GM21825 (cell line): ENCODE measurements at regions not wholly inside any gene's neighbourhood (a gene's known extent, or its start where the extent isn't known, plus 50 kb on each side); places are given as distances from the start of the nearest gene placed in this dataset.

ENCODE experiments used
- ATAC-seq: cut with Tn5 transposase; IDR thresholded peaks from one replicate; pipeline ENCODE4 v1.9.1; 2021; ENCODE audit warnings: mild to moderate bottlenecking, moderate library complexity; ENCODE audit not compliant: unreplicated experiment

DNA sequence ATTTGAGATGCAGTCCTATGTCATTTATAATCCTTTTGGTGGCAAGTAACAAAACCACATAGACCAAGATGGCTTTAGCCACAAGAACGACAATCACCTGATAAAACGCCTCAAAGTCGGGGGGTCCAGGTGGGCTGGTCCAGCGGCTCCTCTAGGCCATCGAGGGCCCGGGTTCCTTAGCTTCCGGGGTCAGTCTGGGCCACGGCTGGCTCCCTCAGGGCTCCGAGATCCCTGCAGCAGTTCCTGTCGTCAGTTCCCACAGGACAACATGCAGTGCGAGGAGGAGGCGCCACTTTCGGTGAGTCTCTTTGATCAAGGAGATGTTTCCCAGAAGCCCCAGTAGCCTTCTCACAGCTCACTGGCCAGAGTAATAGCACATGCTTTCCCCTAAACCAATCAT, 574.6 kb downstream of the AACS start:
- no peak for ATAC-seq

DNA sequence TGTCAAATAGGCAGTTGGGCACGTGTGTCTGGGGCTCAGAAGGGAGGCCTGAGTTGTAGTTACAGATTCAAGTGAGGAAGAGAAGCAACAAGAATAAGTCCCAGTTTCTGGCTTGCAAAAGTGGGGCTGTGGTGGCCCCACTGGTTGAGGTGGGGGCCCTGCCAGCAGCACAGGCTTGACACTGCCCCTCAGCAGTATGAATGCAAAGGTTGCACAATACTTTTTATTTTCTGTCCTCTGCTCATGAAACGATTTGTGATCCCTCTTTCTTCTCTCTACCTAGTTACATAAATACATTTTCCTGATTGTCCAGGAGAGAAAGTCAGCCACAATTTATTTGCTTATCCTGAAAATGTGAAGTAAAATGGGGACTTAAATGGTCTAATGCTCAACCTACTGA, 577.8 kb downstream of the AACS start:
- no peak for ATAC-seq

DNA sequence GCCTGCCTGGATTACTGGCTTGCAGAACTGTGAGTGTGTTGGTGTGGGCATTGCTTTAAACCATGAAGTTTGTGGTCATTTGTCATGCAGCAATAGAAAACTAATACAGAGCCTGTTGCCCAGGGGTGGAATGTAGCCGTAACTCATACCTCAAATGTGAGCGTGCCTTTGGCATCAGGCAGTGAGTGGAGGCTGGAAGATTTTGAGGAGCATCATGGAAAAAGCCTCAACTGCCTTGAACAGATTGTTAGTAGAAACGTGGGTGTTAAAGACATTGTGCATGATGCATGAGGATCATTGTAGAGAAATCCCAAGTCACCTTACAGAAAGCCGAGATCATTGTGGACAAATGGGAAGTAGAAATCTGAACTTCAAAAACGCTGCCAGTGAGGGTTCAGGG, 580.5 kb downstream of the AACS start:
- no peak for ATAC-seq

DNA sequence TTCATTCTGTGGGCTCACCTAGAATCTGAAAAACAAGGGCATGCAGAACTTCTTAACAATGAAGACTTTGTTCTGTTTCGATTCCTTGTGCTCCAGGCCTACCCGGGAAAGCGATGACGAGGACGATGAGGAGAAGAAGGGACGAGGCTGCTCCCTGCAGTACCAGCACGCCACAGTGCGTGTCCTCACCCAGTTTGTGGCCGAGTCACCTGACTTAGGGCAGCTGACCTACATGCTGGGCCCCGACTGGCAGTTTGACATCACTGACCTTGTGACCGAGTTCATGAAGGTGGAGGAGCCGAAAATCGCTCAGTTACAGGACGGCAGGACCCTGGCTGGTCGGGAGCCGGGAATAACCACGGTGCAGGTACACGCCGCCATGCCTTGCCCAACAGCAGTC, 585.4 kb downstream of the AACS start:
- ATAC-seq = no peak

DNA sequence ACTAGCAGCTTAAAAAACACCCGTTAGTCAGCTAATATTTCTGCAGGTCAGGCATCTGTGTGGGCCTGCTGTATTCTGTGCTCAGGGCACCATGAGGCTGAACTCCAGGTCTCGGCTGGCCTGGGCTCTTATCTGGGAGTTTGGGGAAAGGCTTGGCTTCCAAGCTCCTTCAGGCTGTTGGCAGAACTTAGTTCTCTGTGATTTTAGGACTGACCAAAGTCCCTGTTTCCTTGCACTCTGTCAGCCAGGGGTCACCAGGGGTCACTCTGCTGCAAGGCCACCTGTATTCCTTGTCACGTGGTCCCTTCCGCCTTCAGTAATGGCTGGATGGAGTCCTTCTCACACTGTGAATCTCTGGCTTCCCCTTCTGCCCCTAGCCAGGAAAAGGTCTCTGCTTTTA, 586.4 kb downstream of the AACS start:
- ATAC-seq = no peak

DNA sequence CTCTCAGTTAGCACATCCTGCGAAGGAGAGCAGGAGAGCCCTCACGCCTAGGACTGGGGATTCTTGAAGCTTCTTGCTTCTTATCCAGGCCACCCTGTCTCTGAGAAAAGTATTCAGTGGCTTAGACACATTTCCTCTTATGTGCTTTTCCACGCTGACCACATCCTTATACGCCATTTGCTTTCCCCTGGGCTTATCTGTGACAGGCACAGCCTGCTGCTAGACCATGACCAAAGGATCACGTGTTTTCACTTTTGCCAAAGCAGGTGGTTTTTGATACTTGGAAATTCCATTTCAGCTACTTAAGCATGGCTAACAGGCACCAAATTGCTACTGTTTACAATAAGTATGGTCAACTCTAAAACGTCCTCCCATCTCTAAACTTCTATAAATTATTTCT, 587.4 kb downstream of the AACS start:
- no peak for ATAC-seq

DNA sequence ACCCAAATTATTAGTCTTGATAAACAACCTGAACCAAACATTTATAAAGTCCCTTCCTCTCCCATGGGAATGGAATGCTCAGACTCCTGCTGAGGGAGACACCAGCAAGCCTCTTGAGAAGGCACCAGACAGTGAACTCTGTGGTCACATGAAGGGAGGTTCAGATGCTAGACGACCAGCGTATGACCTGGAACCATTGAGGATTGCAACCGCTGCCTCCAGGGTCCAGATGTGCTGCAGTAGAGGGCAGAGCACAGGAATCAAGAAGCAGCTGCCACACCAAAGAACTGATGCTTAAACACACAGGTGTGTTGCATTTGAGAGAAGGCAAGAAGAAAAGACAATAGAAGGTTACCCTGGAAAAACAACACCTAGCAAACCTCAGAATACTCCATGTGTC, 592.4 kb downstream of the AACS start:
- ATAC-seq = no peak

DNA sequence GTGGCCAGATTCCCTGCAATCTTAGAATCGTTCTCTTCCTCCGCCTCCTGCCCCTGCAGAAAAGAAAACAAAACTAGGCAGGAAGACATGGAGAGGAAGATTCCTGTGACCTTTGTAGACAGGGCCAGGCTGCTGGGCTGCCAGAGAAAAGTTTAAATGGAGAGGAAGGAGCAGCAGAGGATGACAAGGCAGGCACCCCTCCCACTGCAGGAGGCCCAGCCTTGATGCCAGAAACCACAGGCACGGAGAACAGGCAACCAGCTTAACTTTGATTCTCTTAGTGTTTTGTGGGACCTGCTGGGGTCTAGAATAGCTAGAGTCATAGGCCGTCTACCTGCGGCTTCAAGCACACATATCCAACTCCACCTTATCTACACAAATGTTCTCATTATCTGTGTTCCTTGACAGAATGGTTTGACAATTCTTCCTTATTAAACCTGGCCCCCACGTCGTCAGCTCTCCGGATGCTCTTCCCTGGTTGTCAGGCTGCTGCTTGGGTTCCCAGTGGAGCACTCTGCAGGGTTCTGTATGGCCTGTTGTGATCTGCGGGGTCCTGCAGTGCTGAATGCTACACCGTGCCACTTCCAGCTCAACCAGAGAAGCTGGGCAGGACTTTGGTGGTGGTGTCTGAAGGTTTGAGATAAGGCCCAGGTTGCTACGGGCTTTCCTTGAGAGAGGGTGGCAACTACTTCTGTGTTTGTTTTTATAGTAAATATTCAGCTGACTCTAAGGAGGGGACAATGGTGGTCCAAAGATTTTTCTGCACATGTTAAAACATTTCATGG, 609.5 kb downstream of the AACS start:
- ATAC-seq = no peak

DNA sequence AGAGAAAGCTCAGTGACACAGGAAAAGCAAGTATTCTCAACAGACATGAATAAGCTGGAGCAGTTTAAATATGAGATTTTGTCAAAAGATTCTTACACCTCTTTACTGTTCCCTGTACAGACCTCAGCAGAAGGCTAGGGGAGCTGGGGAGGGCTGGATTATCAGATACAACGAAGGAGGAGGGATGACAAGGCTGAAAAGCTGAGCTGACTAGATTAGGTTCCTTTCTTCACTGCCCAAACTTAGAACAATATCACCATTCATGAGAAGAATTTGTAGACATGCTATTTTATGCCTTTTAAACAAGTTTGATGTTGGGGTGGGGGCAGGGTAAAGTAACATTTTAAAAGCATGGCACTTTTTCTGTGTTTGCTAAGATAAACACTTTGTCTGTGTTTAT, 611.1 kb downstream of the AACS start:
- ATAC-seq = no peak

DNA sequence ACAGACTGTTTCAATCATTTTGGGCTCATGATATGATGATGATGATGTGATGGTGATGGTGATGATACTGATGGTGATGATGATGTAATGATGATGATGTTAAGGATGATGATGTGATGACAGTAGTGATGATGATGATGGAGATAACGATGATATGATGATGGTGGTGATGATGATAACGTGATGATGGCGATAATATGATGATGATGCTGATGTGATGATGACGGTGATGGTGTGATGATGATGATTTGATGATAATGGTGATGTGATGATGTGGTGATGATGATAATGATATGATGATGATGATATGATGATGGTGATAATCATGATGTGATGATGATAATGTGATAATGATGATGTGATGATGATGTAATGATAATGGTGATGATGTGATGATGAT, 612.6 kb downstream of the AACS start:
- no peak for ATAC-seq

DNA sequence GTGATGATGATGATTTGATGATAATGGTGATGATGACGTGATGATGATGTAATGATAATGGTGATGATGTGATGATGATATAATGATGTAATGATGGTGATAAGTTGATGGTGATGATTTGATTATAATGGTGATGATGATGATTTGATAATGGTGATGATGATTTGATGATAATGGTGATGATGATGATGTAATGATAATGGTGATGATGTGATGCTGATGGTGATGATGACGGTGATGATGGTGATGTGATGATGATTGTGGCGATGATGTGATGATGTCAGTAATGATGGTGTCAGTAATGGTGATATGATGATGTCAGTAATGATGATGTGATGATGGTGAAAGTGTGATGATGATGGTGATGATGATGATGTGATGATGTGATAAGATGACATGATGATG, 613.4 kb downstream of the AACS start:
- ATAC-seq = no peak

DNA sequence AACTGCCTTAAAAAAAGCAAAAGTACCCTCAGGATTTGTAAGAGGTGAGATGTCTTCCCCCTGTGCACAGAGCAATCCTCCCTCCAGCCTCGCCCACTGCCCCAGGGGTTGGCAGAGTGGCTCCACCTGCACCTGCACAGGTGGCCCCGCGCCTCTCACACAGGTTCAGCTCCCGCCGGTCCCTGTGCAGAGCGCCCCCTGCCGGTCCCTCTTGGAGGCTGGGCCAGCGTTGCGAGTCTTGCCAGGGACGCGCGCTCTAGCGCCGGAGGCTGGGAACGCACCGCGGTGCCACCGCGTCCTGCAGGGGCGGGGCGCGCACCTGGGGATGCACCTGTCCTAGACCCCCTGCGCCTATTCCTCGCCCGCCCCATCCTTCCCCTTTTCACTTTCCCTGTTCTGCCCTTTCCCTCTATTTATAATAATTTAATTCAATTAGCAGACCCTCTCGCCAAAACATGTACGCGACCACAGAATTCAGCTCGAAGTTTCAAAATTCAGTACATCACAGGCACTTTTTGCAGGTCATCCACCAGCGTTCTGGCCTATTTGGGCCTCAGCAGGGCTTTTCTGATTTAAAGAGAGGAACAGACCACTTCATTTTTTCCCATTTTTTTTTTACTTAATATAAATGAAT, 618.6 kb downstream of the AACS start:
- ATAC-seq = no peak

DNA sequence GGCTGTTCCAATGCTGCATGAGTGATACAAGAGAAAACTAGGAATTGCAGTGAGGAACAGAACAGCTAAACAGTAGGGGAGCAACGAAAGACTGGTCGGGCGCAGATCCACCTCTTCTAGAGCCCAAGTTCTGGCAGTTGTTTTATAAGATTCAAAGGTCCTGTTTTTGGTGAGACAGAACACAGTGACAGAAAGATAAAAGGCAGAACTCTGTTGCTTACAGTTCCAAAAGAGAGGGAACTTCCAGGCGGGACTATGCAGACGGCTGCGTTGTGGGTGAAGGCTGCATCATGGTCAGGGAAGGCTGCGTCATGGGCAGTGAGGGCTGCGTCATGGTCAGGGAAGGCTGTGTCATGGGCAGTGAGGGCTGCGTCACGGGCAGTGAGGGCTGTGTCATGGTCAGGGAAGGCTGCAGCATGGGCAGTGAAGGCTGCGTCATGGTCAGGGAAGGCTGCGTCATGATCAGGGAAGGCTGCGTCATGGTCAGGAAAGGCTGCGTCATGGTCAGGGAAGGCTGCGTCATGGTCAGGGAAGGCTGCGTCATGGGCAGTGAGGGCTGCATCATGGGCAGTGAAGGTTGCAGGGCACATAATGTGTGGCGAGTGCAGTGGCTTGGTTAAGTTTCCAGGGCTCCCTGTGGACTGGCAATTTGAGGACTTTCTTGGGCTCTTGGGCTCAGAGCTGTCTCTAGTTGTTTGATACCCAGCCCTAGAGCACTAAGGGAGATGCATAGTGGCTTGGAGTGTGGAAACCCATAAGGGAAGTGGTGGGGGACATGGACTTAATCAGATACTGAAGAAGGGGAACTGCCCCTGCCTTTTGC, 619.9 kb downstream of the AACS start:
- ATAC-seq = no peak

DNA sequence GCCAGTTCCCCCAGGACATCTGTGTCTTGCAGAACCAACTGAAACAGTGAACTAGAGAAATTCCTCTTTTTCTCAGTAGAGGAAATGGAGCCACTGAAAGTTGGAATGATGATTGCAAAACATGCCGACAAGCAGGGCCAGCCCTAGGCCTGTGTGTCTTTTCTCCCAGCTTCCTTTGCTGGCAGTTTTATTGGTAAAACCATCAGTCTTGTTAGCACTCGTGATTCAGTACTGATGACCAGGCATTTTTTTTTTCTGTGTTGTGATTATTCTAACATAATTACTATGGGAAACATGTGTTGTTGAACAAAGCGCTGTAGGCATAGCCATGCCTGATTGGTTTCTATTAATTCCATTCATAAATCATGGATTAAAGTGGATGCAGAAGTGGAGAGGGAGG, 620.7 kb downstream of the AACS start:
- ATAC-seq = no peak

DNA sequence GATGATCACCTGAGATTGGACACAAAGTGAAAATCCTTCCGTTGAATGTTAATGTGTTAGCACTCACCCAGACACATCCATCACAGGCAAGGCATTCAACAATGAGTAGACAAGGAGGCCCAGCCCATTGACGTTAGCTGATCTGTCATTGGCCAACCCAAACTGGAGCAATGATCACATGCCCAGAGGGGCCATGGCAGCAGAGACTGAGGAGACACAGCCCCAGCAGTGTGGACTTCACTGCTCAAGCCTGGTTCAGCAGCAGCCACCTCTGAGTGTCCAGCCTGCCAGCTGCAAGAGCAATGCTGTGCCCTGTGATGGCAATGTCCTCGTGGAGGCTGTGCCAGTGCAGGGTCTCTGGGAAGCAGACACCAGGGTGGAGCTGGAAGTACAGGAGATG, 622.2 kb downstream of the AACS start:
- ATAC-seq = no peak

DNA sequence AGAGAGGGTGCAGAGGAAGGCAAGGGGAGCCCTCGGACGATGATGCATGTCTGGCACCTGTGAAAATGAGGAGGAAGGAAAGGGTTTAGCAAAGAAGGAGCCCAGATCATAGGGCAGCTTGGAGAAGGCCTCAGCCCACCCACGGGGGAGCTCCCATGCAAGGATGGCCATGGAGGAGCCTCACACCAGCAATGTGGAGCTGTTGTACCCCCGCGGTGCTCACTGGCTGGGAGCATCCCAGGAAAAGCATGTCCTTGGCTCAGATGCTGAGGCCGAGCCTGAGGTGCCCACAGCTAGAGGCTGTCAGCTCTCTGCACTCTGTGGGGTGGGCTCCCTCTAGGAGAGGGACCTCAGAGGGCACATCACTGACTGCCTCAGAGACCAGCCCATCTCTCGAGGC, 622.6 kb downstream of the AACS start:
- no peak for ATAC-seq

DNA sequence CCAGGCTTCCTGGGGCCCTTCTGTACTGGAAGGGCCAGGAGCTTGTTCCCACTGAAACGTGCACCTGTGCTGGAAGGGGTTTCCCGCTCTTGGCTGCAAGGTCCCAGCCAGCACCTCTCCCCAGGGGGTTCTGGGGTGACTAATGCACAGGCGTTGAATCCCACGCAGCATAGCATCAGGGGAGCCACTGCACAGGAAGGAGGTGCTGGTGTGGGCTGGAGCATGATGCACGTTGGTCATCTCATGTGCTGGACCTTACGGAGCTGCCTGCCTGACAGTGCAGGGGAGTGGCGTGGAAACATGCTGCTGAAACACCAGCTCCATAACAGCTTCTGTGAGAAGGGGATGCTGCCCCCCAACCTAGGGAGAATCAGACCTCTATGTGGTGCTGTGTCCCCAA, 623.0 kb downstream of the AACS start:
- ATAC-seq = no peak

DNA sequence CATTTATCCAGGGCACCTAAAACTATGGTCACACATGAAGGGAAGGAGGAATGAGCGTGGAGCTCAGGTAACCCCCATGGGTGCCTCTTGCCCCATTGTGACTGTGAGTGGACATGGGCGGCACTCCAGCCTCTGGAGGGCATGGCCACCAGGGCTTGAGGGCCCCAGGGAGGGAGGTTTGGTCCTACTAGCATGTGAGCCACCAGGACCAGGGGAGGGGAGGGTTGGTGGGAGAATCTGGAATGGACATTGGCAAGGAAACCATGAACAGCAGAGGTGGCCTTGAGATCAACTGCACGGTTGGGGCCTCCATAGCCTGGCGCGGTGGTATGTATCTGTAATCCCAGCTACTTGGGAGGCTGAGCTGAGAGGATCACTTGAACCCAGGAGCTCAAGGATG, 623.6 kb downstream of the AACS start:
- no peak for ATAC-seq

DNA sequence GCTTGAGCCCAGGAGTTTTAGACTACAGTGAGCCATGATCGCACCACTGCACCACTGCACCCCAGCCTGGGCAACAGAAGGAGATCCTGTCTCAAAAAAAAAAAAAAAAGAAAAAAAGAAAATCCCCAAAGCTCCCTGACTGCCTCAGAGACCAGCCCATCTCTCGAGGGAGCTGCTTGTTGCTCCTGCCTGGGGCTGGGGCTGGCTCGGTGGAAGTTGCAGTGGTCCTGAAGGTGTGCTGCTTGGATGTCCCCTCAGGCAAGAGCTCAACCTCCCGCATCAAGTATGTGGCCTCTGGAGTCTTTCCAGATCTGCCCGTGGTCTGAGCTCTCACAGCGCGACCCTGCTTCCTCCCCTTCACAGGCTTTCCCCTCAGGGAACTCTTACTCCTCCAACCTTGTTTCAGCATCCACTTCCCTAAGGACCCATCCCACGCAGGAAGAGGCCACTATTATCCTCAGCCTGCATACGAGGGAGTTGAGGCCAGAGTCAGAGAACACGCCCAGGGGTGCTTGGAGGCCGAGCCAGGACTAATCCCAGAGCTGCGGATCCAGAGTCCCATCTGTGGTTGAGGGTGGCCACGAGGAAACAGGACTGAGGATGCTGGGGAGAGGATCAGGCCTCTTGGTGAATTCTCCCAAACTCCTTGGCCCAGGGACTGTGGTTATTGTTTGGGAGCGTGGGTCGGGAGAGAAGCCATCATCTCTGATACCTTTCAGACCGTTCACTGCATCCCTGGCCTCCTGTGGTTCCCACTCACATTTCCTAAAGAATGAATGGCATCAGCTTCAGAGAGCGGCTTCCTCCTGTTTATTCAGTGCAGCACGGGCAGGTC, 624.6 kb downstream of the AACS start:
- no peak for ATAC-seq

DNA sequence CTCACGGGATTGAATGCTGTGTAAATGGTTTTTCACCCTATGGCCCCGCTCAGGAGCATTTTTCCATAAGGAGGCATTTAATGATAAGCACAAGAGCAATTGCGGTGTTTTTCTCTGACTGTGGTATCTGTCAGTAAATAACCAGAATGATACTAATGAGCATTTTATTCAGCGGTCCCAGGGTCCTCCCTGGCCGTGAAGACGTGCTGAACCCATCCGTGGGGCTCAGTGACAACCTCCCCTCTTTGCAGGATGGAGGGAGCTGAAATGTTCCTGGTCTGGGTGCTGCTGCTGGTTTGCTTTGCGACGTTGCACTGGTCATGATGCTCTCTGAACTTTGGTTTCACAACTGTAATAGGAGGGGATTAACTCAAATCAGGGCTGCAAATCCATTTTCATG, 625.6 kb downstream of the AACS start:
- ATAC-seq = no peak

DNA sequence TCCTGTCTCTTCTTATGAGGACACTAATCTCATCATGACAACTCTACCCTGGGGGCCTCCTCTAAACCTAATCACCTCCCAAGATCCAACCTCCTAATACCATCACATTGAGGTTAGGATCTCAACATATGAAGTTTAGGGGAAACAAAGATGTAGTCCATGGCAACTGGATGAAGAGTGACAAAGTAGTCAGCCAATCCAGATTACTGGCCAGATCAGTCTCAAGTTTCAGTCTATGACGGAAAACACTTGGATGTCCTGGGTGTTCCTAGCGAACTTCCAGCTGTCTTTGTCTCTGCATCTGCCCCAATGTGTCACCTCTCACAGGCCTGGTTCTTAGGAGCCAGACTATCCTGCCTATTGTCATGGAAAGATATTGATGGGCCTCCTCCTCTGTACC, 630.8 kb downstream of the AACS start:
- no peak for ATAC-seq
